HG02840 (cell line): ENCODE measurements at regions not wholly inside any gene's neighbourhood (a gene's known extent, or its start where the extent isn't known, plus 50 kb on each side); places are given as distances from the start of the nearest gene placed in this dataset.
"Not testable (repeated sequence)": the region's sequence is repeated elsewhere in the genome, so short reads cannot be mapped to it uniquely, and the experiment has no call there.

Experiments used
- ATAC-seq: cut with Tn5 transposase; IDR thresholded peaks from one replicate; pipeline ENCODE4 v1.9.1; 2021; ENCODE audit warnings: mild to moderate bottlenecking, moderate library complexity, moderate number of reproducible peaks; ENCODE audit not compliant: unreplicated experiment, low FRiP score

GRCh38 chr13:27363637-27364036 is 60.8 kb upstream of the GTF3A start:
- not testable (repeated sequence) for ATAC-seq

- ATAC-seq = no peak
Observed at GRCh38 chr13:27367570-27367969, 56.8 kb upstream of the GTF3A start.

- ATAC-seq = no peak
Observed at GRCh38 chr13:27370305-27370872, 54.0 kb upstream of the GTF3A start.

- ATAC-seq = no peak
Observed at GRCh38 chr13:27371932-27372331, 52.5 kb upstream of the GTF3A start.

GRCh38 chr13:27372896-27373295 is 51.5 kb upstream of the GTF3A start:
- ATAC-seq = no peak

- ATAC-seq = no peak
Observed at GRCh38 chr13:27374126-27374613, 50.2 kb upstream of the GTF3A start.
